NCI-H2107 treated with DMSO at 0.1 percent for 48 hours (cell line): ENCODE measurements at regions not wholly inside any gene's neighbourhood (a gene's known extent, or its start where the extent isn't known, plus 50 kb on each side); places are given as distances from the start of the nearest gene placed in this dataset.

Experiments
- DNase-seq: peaks from one replicate; lab custom pipeline; 2025; ENCODE audit not compliant: unreplicated experiment; lab: John Stamatoyannopoulos, UW

DNA sequence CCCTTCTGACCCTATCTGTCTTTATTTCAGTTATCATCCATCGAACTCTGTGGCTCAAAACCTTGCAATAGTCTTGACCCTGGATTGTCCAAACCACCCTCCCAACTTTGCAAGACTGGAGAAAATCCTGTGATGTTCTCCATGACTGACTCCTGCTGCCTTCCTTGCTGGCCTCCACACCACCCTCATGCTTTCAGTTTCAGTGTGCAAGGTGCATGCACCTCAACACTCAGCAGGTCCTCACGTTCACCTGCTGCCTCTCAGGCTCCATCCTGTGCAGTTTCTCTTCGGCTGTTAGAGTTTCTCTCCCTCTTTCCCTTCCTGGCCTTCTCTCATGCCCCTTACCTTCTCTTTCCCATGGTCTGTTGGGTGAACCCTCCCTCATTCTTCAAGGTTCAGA, 59.4 kb upstream of the ASIC2 start:
- no peak for DNase-seq

DNA sequence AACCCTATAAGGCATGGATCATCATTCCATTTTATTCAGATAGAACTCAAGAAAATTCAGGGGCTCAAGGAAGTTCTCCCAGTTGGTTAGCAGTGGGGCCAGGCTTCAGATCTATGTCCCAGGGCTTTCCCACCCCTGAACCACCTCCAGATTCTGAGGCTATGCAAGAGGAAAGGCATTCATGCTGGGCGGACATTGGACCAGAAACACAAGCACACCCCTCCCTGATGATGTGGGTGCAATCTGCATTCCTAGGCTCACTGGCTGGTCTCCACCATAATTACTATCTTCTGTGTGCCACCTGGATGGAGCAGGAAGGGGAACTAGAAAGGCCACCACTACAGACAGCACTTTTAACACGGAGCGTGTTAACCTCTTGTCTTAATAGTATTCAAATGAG, 63.2 kb upstream of the ASIC2 start:
- DNase-seq = no peak

DNA sequence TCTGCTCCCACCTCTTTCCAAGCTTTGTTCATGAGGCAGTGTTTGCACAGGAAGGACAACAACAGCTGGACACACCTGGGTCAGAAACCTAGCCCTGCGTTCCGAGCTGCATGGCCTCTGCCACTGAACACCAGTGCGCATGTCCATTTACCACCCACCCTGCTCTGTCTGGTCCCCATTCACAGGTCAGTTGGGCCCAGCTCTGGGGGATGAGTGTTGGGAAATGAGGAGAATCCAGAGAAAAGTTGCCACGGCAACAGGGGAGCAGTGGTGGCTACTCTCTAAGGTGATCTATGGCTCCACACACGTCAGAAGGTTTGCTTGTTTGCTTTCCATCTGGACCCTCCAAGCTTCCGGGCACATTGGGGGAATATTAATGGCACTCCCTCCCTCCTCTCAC, 70.4 kb upstream of the ASIC2 start:
- DNase-seq = no peak

DNA sequence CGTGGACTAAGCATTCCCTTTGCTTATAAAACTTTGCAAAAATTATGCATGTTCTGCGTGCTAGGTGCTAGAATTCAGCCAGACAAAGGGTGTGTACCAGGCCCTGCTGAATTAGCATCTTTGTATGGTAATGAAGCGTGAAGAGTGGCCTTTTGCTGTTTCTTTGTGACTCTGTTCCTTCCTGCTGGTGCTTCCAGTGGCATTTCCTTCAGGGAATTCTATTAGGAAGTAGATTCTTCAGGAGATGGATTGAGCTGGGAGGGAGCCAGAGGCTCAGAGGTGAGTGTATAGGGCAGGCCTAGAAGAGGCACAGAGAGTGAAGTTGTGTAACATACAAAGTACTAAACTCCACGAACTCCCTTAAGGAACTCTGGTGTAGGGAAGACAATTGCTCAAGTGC, 73.9 kb upstream of the ASIC2 start:
- no peak for DNase-seq

DNA sequence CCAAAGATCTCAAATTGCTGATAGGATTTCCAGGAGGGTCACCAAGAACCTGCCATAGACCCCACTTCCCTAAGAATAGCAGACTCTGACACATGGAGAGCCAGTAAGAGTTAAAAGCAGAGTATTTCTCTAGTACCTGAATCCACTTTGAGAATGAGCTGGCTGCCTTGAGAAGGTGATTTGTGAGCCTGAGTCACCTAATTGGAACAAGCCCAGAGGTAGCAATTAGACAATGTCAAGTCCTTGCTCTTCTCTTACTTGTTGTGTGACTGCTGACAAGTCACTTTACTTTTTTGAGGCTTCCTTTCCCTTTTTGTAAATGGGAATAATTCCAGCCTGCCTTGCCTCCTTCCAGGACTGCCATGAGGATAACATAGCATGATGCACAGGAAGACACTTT, 76.1 kb upstream of the ASIC2 start:
- DNase-seq = no peak

DNA sequence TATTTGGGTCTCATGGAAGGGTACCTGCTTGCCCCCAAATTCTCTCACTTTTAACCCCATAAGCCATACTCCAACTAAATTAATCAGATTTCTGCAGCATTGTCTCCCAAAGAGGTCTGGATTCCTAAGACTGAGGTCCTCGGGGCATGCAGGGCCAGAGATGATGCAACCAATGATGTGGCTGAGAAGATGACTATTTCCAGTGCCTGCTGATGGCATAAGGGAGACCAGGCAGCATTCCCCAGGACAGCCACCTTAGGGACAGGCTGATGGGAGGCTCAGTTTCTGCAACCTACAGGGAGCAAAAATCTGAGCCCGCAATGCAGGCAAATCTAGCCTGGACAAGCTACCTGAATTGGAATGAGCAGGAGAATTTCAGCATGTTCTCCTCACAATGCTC, 76.8 kb upstream of the ASIC2 start:
- DNase-seq = no peak

DNA sequence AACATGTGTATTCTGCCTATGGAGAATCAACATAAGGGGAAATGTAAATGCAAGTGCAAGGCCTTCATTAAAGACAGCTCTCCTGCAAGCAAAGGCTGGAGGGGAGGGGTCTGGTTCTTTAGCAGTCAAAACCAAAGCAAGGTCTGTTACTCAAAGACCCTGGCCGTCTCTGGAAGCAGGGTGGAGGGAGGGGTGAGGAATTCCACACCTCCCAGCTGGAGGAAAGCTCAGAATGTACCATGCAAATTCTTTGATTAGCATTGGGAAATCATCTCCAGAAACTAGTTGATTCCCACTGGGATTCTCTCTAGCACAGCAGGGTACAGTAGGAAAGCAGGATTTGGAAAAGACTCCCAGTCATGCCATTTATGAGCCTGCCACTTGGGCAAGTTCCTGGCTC, 77.3 kb upstream of the ASIC2 start:
- no peak for DNase-seq

DNA sequence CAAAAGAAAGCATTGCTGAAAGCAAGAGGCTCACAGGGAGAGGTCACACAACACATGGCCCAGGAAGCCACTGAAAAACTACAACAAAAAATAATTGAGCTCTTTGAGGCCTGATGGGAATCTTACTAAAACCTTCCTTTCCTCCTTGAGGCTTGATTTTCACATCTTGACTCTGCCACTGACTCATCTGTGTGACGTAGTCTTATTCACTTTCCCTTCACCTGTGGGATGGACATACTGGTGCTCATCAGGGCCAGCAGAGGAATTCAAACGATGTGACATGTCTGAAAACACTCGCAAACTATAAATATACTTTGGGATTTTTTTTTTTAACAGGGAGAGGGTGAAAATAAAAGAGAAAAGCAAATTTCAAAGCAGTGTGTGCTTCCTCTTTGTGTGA, 78.3 kb upstream of the ASIC2 start:
- DNase-seq = no peak

DNA sequence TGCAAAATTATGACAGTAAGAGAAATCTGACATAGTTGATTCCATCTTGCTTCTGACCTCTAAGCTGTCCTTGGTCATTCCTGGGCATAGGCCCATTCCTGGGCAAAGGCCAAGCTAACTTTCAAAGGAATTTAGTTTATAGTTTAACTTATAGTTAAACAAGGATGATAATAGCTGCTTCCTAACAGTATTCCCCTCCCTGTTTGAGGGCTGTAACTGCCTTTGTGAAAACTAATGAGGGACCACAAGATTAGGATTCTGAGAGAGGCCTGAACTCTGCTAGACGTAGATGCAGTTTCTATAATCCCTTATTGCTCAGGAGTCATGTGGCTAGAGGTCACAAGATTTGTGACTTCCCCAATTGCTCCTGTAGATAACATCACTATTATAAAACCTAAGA, 80.2 kb upstream of the ASIC2 start:
- DNase-seq = no peak

DNA sequence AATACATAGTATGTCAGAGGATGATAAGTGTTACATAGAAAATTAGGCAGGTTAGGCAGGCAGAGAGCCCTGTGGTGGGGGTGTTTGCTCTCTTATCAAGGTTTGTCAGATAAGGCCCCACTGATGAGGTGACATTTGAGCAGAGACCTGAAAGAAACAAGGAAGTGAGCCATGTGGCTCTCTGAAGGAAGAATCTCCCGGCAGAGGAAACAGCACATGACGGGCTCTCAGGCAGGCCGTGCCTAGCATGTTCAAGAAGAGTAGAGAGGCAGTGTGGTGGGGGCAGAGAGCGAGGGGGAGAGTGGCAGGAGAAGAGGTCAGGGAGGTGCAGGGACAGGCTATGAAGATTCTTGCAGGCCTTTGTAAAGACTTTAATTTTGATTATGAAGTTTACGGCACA, 82.0 kb upstream of the ASIC2 start:
- DNase-seq = no peak

DNA sequence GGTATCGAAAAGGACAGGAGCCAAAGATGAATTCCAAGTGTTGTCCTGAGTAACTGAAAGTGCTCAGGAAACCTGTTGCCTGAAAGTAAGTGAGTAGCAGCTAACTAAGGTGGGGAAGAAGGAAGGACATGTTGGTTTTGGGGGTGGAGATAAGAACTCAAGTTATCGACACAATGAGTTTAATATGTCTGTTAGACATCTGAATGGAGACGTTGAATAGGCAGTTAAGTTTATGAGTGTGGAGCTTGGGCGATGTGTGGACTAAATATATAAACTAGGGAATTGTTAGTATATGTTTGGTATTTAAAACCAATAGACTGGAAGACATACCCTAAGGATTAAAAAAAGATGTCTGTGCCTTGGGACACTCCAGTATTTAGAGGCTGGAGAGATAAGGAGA, 82.7 kb upstream of the ASIC2 start:
- DNase-seq = no peak

DNA sequence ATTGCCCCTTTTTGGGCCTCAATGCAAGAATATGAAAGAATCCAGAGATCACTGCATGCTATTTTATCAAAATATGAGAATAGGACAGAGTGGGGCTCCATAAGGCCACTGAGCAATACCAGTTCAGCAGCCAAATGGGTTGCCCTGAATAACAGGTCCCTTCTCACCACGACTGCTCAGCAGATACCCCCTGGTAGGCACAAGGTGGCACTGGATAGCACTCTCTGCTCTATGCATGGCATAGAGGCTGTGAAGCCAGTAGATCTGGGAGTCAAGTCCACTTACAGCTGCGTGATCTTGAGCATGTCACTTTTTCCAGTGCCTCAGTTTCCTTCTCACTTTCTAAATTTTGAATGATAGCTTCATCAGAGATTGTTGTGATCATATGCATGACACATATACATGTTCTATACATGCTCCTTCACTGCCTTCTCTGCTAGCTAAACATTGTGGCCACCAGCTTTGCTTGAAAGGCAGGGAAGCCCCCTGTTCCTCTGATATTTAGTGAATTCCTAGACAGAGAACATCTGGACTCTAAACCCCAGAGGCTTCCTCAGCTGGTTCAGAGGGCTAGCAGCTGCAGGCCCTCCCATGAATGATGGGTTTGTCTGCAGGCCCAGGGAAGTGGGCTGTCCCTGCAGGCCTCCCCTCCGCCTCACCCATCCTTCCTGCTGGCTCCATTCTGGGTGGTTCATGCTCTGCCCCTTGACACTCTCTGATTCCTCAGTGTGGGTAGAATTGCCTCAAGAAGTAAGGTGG, 84.9 kb upstream of the ASIC2 start:
- DNase-seq = no peak

DNA sequence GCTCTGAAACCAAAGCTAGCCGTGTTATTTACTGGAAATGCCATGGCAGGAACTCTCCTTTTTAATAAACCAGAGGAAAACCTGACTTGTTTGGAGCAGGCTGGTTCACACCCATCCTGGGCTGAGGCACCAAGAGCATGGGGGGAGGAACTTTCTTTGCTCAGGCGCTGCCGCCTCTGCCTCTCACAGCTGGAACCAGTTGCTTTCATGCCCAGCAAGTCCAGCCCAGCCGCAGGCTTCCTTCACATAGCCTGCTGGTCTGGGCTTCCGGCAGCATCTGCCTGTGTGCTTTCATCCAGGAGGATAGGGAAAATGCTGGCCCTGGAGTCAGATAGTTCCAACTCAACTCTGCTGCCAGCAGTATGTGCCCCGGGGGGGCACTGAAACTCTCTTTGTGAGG, 88.1 kb upstream of the ASIC2 start:
- DNase-seq = no peak

DNA sequence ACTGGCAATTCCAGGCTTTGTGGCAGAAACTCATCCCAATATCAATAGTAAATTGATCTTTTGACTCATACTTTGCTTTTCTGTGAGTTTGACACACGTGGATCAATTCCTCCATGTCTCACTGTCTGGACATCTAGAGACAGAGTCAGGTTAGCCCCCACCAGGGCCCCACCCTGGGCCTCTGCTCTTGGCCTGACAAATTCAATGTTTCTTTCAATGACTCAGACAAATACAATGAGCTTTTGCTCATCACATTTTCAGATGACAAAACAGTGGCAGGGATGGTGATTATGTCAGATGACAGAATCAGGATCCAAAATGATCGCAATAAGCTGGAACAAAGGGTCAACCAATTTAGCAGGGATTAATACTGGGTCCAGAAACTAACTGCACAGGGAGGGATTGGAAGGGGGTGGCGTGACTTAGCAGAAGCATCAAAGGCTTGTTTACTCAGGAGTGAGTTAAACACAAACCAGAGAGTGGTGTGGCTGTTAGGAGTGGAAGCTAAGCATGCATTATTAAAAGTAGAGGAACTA, 90.5 kb upstream of the ASIC2 start:
- no peak for DNase-seq

DNA sequence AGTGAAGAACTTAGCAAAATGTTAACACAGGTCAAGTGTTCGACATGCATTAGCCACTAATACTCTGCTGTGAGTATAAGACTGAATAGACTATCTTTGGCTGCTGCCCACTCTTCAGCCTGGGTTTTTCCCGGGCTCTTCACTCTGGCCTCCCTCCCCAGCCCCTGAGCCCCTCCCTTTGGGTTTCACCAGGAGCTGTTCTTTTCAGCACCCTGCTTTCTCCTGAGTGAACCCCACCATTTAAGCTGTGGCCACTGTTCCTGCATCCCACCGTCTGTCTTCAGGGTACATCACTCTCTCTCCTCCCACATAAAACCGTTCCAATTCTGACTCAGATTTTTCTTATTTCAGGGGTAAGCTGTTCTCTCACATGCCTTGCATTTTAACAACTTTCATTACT, 92.0 kb upstream of the ASIC2 start:
- no peak for DNase-seq

DNA sequence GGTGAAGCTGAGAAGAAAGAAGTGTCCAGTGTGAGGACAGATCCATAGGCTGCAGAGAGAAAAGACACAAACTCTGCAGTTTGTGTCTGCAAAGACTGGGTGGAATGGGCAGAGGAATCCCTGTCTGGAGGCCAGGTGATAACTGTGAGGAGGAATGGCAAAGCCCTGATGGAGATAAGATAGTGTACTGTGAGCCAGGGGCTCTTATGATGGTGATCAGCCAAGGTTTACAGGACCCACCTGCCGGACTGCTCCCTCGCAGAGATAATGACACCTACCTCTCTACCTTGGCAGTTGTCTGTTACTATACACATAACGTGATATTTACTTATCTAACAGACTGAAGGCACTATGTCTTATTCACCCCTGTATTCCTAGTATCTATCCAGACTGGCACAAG, 92.6 kb upstream of the ASIC2 start:
- no peak for DNase-seq

DNA sequence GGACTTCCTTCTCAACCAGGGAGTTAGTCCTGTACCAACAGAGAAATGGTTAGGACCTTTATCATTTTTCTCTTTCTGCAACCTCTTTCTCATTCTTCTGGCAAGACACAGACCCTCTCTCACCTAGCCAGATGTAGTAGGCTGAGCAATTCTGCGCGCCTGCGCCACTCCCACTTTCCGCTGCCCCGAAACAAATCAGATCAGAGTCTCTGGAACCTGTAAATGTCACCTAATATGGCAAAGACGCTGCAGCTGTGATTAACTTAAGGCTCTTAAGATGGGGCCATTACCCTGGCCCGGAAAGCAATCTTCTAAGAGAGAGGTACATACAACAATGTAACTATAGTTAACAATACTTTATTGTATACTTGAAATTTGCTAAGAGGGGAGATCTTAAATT, 94.3 kb upstream of the ASIC2 start:
- no peak for DNase-seq

DNA sequence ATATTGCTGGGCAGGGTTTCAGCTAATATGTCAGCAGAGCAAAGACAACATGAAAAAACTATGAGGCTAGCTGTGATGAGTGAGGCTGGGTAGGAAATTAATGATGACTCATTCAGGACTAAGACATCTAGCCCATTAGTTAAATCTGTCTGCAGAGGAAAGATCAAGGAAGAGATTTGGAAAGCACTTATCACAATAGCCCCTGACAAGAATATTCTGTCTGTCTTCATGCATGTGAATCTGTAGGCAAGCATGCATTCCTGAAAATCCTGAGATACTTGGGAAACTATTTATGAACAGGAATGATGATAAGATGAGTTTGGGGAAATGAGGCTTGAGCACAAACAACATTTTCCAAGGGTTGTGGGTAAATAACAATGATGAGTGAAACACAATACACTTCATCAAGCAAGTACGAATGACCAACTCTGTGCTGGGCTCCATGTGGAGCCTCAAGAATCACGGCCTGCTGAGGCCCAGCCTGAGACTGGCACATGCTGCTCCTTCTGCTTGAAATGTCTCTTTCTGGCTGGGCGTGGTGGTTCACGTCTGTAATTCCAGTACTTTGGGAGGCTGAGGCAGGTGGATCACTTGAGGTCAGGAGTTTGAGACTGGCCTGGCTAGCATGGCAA, 96.5 kb upstream of the ASIC2 start:
- DNase-seq = no peak

DNA sequence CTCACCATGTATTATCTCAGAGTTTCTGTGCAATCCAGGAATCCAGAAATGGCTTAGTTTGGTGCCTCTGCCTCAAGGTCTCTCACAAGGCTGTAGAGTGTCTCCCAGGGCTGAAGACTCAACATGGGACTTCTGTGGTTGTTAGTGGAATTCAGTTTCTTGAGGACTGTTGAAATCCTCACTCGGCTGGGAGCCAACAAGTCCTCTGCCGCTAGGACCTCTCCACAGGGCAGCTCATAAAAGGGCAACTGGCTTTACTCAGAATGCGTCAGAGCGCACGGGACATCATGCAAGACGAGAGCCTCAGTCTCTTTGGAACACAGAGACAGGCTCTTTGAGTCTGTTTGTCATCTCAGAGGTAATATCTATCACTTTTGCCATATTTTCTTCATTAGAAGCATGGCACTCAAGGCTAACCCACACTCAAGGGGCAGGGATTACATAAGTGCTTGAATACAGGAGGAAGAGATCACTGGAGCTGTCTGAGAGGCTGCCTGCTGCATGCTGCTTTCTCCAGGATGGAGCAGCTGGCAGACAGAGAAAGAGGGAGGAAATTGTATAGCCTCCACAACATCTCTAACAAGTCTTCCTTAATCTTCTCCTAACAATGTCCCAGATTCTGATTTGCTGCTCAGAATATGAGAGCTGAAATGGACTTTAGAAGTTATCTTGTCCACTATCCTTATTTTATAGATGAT, 97.5 kb upstream of the ASIC2 start:
- no peak for DNase-seq

DNA sequence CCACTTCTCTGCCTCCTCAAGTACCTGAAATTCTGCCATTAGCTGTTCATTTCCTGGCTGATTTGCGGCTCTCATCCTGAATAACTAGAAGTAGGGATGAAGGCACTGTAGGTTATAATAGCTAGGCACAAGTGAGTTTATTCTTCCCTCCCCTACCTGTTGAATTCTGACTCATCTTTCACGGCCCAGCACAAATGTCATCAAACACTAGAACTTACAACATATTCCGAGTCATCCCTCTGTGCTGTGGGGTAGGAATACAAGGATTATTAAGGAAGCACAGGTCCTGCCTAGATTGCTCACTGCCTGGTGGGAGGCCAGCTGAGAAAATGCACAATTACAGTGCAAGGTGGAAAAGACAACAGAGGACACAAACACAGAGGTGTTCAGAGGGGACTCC, 103.7 kb upstream of the ASIC2 start:
- no peak for DNase-seq

DNA sequence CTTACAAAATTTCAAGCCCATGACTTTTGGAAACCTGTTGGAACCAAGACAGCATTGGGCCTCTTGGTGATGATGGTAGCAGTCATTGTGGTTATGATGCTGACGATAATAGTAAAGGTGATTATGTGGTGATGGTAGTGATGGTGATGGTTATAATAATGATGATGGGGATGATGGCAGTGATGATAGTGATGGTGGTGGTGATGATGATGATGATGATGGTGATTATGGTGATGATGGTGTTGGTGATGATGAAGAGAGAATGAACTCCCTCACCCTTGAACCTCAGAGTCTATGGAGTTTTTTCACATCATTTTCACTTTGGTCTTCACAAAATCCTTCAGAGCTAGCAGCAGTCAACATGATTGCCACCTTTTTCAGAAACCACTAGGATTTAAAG, 105.3 kb upstream of the ASIC2 start:
- DNase-seq = no peak

DNA sequence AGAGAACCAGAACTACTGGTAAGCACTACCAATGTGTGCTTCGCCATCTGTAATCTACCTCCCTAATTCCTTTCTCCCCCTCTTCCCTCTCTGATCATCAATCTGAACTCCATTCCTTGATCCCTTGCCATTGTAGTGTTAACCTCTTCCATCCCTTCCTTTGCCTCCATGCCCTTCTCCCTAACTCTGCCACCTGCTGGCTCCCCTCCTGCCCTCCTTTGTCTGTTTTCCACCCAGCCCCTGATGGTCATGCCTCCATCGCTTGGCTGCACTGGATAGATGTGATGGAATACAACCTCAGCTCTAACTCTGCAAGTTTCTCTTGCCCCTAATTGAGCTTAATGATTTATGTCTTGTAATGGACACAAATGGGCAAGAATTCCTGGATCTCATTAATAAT, 108.2 kb upstream of the ASIC2 start:
- DNase-seq = no peak
